Ectodermal cell (in vitro differentiated cells): ENCODE measurements at regions not wholly inside any gene's neighbourhood (a gene's known extent, or its start where the extent isn't known, plus 50 kb on each side); places are given as distances from the start of the nearest gene placed in this dataset.

Source experiments
- H3K27ac ChIP-seq: 2 replicates; pipeline ENCODE4 v1.7.0; 2013; ENCODE audit warnings: mild to moderate bottlenecking, low read depth, low read length; ENCODE audit not compliant: insufficient read depth, poor library complexity, severe bottlenecking
- H3K27me3 ChIP-seq: 2 replicates; pipeline ENCODE4 v1.7.0; 2013; ENCODE audit warnings: mild to moderate bottlenecking, low read length; ENCODE audit not compliant: insufficient read depth, control insufficient read depth, poor library complexity, severe bottlenecking
- H3K36me3 ChIP-seq: one replicate; pipeline ENCODE4 v1.7.0; 2013; ENCODE audit warnings: low read length; ENCODE audit not compliant: control insufficient read depth, insufficient read depth
- H3K4me1 ChIP-seq: one replicate; pipeline ENCODE4 v1.7.0; 2013; ENCODE audit warnings: low read length; ENCODE audit not compliant: control insufficient read depth, insufficient read depth
- H3K4me3 ChIP-seq: 2 replicates; pipeline ENCODE4 v1.7.0; 2013; ENCODE audit warnings: low read depth, low read length, control low read depth; ENCODE audit not compliant: insufficient read depth
- H3K9me3 ChIP-seq: 2 replicates; pipeline ENCODE4 v1.7.0; 2013; ENCODE audit warnings: mild to moderate bottlenecking, low read length, moderate library complexity; ENCODE audit not compliant: control insufficient read depth
- WGBS, 2 experiments: methylation state at CpG; one replicate each; pipeline ENCODE4 v1.1.7; 2013; ENCODE audit warnings: missing lambda C conversion rate in 2 of 2; 5-methylcytosine and 5-hydroxymethylcytosine counted together

GRCh38 chr2:212902421-212902820 lies 249.0 kb downstream of the IKZF2 start:
- peaks cover 16% of the 10 kb centered on the region for H3K4me1 ChIP-seq
- no peaks in the 10 kb centered on the region for H3K9me3 ChIP-seq
- no peak overlapping the region for H3K27ac ChIP-seq
- H3K36me3 ChIP-seq, result no peaks in the 10 kb centered on the region
- no peaks in the 10 kb centered on the region for H3K27me3 ChIP-seq
- 89 to 97% methylated on average over 3 of the region's 3 CpGs for WGBS, 2 experiments
- no peak overlapping the region for H3K4me3 ChIP-seq

- WGBS, 2 experiments, result 93 to 94% methylated on average over 3 of the region's 3 CpGs
- no peaks in the 10 kb centered on the region for H3K9me3 ChIP-seq
These were observed 249.7 kb downstream of the IKZF2 start for GRCh38 chr2:212901604-212902275.

GRCh38 chr2:212900715-212901114 lies 250.7 kb downstream of the IKZF2 start:
- Histone ChIP-seq H3K27ac (no peak overlapping the region), H3K36me3 (no peaks in the 10 kb centered on the region), H3K27me3 (no peaks in the 10 kb centered on the region), H3K4me1 (peaks cover 5% of the 10 kb centered on the region), H3K9me3 (no peaks in the 10 kb centered on the region), H3K4me3 (no peak overlapping the region)
- 93 to 94% methylated on average over 1 of the region's 1 CpG for WGBS, 2 experiments

More at GRCh38 chr2:212901604-212902275, 249.7 kb downstream of the IKZF2 start:
- no peak overlapping the region for H3K27ac ChIP-seq
- H3K36me3 ChIP-seq, result no peaks in the 10 kb centered on the region
- peaks cover 16% of the 10 kb centered on the region for H3K4me1 ChIP-seq
- H3K27me3 ChIP-seq, result no peaks in the 10 kb centered on the region
- H3K4me3 ChIP-seq, result no peak overlapping the region

GRCh38 chr2:212898011-212898410 lies 253.4 kb downstream of the IKZF2 start:
- Histone ChIP-seq H3K27me3 (no peaks in the 10 kb centered on the region), H3K4me1 (peaks cover 4% of the 10 kb centered on the region), H3K27ac (no peak overlapping the region), H3K9me3 (no peaks in the 10 kb centered on the region), H3K4me3 (no peak overlapping the region), H3K36me3 (no peaks in the 10 kb centered on the region)
- WGBS, 2 experiments, result 89 to 94% methylated on average over 3 of the region's 3 CpGs

- Histone ChIP-seq H3K36me3 (no peaks in the 10 kb centered on the region), H3K9me3 (no peaks in the 10 kb centered on the region), H3K27me3 (no peaks in the 10 kb centered on the region), H3K4me3 (no peak overlapping the region), H3K4me1 (peaks cover 4% of the 10 kb centered on the region), H3K27ac (no peak overlapping the region)
- 100% methylated on average over 1 of the region's 1 CpG; no CpG with 5 or more reads in 1 of the 2 experiments for WGBS, 2 experiments
These were observed 254.1 kb downstream of the IKZF2 start for GRCh38 chr2:212897296-212897695.

- Histone ChIP-seq H3K4me1 (peaks cover 4% of the 10 kb centered on the region), H3K36me3 (no peaks in the 10 kb centered on the region), H3K4me3 (no peak overlapping the region), H3K27ac (no peak overlapping the region), H3K9me3 (no peaks in the 10 kb centered on the region), H3K27me3 (no peaks in the 10 kb centered on the region)
- WGBS, 2 experiments, result 100% methylated on average over 1 of the region's 1 CpG; no CpG with 5 or more reads in 1 of the 2 experiments
These were observed 257.4 kb downstream of the IKZF2 start for GRCh38 chr2:212894026-212894425.

- no peaks in the 10 kb centered on the region for H3K36me3 ChIP-seq
- no peaks in the 10 kb centered on the region for H3K27me3 ChIP-seq
- WGBS, 2 experiments, result 35 to 51% methylated on average over 2 to 3 of the region's 3 CpGs
- no peak overlapping the region for H3K4me3 ChIP-seq
- no peaks in the 10 kb centered on the region for H3K9me3 ChIP-seq
- peaks cover 4% of the 10 kb centered on the region for H3K4me1 ChIP-seq
- H3K27ac ChIP-seq, result no peak overlapping the region
These were observed 258.2 kb downstream of the IKZF2 start for GRCh38 chr2:212893216-212893615.

- Histone ChIP-seq H3K4me1 (peaks cover 4% of the 10 kb centered on the region), H3K9me3 (no peaks in the 10 kb centered on the region), H3K4me3 (no peak overlapping the region), H3K27ac (no peak overlapping the region), H3K36me3 (no peaks in the 10 kb centered on the region), H3K27me3 (no peaks in the 10 kb centered on the region)
- 56 to 62% methylated on average over 3 of the region's 3 CpGs for WGBS, 2 experiments
These were observed 259.2 kb downstream of the IKZF2 start for GRCh38 chr2:212892193-212892592.

- H3K4me1 ChIP-seq, result peaks cover 4% of the 10 kb centered on the region
- WGBS, 2 experiments, result 89 to 95% methylated on average over 1 to 2 of the region's 2 CpGs
- H3K27ac ChIP-seq, result no peak overlapping the region
- H3K4me3 ChIP-seq, result no peak overlapping the region
- H3K27me3 ChIP-seq, result no peaks in the 10 kb centered on the region
- H3K36me3 ChIP-seq, result no peaks in the 10 kb centered on the region
- H3K9me3 ChIP-seq, result no peaks in the 10 kb centered on the region
These were observed 259.8 kb downstream of the IKZF2 start for GRCh38 chr2:212891580-212891979.

GRCh38 chr2:212882626-212883025 lies 268.8 kb downstream of the IKZF2 start:
- no peaks in the 10 kb centered on the region for H3K4me1 ChIP-seq
- H3K9me3 ChIP-seq, result no peaks in the 10 kb centered on the region
- no peak overlapping the region for H3K27ac ChIP-seq
- 86 to 91% methylated on average over 1 of the region's 2 CpGs for WGBS, 2 experiments
- H3K4me3 ChIP-seq, result no peak overlapping the region
- no peaks in the 10 kb centered on the region for H3K27me3 ChIP-seq
- no peaks in the 10 kb centered on the region for H3K36me3 ChIP-seq
